ENCODE measurements at regions not wholly inside any gene's neighbourhood (a gene's known extent, or its start where the extent isn't known, plus 50 kb on each side); places are given as distances from the start of the nearest gene placed in this dataset.

GRCh38 chr2:7969756-7970515 is 711.9 kb upstream of the ID2 start:
- Mint-ChIP-seq H3K9me3 (no peaks in the 10 kb centered on the region), H3K4me3 (no peak overlapping the region)

More at GRCh38 chr2:7969756-7970515, 711.9 kb upstream of the ID2 start:
- H3K56ac ChIP-seq (ENCODE audit: insufficient read length, low read depth, low read length): no peak overlapping the region
- peaks cover 3% of the 10 kb centered on the region for H3K27me3 Mint-ChIP-seq (ENCODE audit: low read depth)
- H3K14ac ChIP-seq (ENCODE audit: insufficient read depth, low read length): no peak overlapping the region
- H3K79me2 ChIP-seq (ENCODE audit: insufficient read depth, low read length): no peaks in the 10 kb centered on the region
- H3K9me3 ChIP-seq (ENCODE audit: control insufficient read depth, low read depth, low read length): no peaks in the 10 kb centered on the region
- H3K9ac ChIP-seq (ENCODE audit: extremely low read depth, insufficient read length, low read length): no peak overlapping the region
- no peaks in the 10 kb centered on the region for H3K36me3 Mint-ChIP-seq (ENCODE audit: insufficient read depth in 1 of 3, low read depth in 3 of 3)
- H4K8ac ChIP-seq (replicated peaks; ENCODE audit: insufficient read length, low read depth, low read length): no peak overlapping the region
- H2AK5ac ChIP-seq (ENCODE audit: insufficient read length, low read length): no peak overlapping the region
- H2BK120ac ChIP-seq (ENCODE audit: low read depth, low read length, poor library complexity, severe bottlenecking): no peak overlapping the region
- no peak overlapping the region for H3K4ac ChIP-seq (ENCODE audit: low read depth, low read length)
- H2BK12ac ChIP-seq (ENCODE audit: insufficient read length, low read depth, low read length): no peak overlapping the region
- no peak overlapping the region for H2BK5ac ChIP-seq (ENCODE audit: insufficient read length, low read length)
- H2BK15ac ChIP-seq (ENCODE audit: low read depth, low read length): no peak overlapping the region
- H2BK20ac ChIP-seq (ENCODE audit: low read depth, low read length, poor library complexity, severe bottlenecking): no peak overlapping the region
- H3K4me2 ChIP-seq (ENCODE audit: insufficient read depth, insufficient read length, low read length): no peak overlapping the region
- peaks cover 4% of the 10 kb centered on the region; the same call in 1 of the 2 replicates for H3K4me1 ChIP-seq (ENCODE audit: insufficient read depth, low read length)
- WGBS (ENCODE audit: extremely low coverage, insufficient read length, low lambda C conversion rate): no CpG with 5 or more reads among the region's 10 CpGs
- no peak overlapping the region for H4K5ac ChIP-seq (ENCODE audit: insufficient read length, low read depth, low read length)
- no peaks in the 10 kb centered on the region for H4K20me1 ChIP-seq (ENCODE audit: control insufficient read depth, insufficient read depth, insufficient read length)
- H3K23ac ChIP-seq (ENCODE audit: insufficient read length, low read depth, low read length): no peak overlapping the region
- no peaks in the 10 kb centered on the region for H3K23me2 ChIP-seq (ENCODE audit: insufficient read length, low read depth, low read length, poor library complexity, severe bottlenecking)
- H3K18ac ChIP-seq (ENCODE audit: insufficient read length, low read depth, low read length): no peak overlapping the region
- no peak overlapping the region for H3K27ac ChIP-seq (ENCODE audit: insufficient read length, low read depth, low read length)
- TF ChIP-seq, protein P1, sequence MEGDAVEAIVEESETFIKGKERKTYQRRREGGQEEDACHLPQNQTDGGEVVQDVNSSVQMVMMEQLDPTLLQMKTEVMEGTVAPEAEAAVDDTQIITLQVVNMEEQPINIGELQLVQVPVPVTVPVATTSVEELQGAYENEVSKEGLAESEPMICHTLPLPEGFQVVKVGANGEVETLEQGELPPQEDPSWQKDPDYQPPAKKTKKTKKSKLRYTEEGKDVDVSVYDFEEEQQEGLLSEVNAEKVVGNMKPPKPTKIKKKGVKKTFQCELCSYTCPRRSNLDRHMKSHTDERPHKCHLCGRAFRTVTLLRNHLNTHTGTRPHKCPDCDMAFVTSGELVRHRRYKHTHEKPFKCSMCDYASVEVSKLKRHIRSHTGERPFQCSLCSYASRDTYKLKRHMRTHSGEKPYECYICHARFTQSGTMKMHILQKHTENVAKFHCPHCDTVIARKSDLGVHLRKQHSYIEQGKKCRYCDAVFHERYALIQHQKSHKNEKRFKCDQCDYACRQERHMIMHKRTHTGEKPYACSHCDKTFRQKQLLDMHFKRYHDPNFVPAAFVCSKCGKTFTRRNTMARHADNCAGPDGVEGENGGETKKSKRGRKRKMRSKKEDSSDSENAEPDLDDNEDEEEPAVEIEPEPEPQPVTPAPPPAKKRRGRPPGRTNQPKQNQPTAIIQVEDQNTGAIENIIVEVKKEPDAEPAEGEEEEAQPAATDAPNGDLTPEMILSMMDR (conservative IDR thresholded peaks at IDR 0.05): no peak
- no peak overlapping the region for H2AFZ ChIP-seq (ENCODE audit: low read length)
- no peaks in the 10 kb centered on the region for H3K79me1 ChIP-seq (ENCODE audit: insufficient read depth, low read depth, low read length, poor library complexity, severe bottlenecking)
- no peak overlapping the region for H3K27ac Mint-ChIP-seq
- no peak for DNase-seq
- no peak overlapping the region for H4K91ac ChIP-seq (ENCODE audit: insufficient read length, low read depth, low read length)
- H3K4me1 Mint-ChIP-seq: peaks cover 14 to 21% of the 10 kb centered on the region in 2 experiments
- H3K27me3 ChIP-seq (ENCODE audit: insufficient read depth, low read length): no peaks in the 10 kb centered on the region
- no peak overlapping the region for H3T11ph ChIP-seq (ENCODE audit: low read length)

All from H9 (cell line).